ENCODE measurements at regions not wholly inside any gene's neighbourhood (a gene's known extent, or its start where the extent isn't known, plus 50 kb on each side); places are given as distances from the start of the nearest gene placed in this dataset.

DNA sequence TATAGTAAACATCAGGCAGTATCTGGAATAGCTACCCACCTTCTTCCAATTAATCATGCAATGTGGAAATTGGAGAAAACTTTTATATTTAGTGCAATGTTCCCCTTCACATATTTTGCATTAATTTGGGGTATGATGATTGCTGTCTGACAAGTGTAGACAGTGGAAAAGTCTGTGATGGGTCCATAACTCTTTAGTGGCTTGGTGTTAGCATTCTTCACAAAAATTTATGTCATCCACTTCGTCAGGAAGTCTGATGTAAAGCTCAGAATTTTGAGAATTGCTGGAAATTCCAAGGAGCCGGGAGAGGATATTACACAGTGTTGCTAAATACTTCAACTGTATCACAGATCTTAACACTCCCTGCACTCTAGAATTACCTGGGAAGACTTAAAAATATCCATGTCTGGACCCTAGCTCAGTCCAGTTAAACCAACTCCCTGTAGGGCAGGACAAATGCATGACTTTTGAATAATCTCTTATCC, 549.7 kb upstream of the PLXNA2 start:
- DNase-seq: no peak

DNA sequence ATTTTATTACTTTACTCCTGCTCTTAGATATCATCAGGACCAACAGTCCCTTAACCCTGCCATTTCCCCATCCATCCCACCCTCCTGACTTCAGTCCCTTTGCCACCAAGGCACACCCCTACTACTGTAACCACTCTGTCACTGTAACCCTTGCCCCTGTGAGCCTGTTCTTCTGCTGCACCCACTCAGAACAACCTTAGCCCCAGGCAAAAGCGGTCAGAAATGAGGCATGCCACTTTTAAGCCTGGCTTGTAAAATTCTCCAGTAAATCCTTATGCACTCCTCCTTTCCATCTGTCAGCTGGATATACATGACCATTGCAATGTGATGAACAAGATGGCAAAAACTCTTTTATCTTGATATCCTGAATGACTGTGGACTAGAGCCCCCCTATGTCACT, 555.0 kb upstream of the PLXNA2 start:
- no peak for DNase-seq

DNA sequence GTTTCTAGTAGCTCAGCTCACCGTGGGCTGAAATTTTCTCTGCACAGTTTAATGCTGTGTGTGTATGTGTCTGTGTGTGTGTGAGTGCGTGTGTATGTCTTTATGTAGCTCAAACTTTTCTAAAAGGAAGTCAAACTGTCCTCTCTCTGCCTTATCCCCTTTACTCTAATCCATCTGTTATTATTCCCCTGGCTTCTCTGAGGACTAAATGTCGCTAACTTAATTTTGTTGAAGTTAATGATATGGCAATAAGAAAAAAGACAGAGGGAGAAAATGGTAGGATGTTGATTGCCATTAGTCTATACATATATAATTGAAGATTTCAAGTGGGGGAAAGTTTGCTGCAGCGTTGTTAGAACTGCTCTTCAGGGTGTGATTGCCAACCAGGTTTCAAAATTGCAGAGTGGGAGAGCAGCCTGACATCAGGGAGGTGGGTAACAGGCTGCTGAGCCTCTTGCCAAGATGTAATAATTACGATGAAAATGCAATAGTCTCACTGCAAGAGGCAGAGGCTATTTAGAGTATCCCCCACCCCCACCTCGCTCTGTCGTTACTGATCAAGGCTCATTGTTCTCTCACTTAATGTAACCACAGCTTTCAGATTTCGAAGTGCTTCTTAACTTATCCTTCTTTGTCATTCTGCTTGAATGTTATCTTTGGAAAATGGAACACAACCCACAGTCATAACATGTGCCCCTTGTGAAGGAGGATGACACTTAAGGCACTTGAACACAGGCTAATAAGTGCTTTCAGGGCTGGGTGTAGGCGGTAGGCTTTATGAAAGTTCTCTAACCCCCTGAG, 559.0 kb upstream of the PLXNA2 start:
- no peak for DNase-seq

DNA sequence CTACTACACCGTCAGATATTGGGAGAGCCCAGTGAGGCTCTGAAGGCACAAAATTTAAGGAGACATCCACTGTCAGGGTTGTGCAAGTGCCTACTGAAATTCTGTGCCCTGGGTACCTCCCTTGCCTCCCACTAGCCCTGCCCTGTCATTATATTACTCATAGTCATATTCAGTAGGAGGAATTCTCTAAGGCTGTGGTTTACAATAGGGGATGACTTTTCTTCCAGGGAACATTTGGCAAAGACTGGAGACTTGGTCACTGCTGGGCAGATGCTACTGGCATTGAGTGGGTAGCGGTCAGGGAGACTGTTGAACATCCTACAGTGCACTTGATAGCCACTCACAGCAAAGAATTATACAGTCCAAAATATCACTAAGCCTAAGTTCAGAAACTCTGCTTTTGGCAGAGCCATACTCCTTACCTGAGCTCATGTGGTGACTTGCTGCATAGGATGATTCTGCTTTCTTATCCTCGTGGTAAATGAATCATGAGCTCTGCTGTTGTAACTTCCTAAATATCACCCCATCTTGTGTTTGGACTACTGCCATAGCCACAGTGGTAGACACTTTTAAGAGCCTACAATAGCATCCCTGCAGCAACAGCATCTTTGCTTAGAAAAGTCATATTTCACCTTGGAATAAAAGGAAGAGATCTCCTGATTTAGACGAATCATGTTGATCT, 563.4 kb upstream of the PLXNA2 start:
- no peak for DNase-seq

DNA sequence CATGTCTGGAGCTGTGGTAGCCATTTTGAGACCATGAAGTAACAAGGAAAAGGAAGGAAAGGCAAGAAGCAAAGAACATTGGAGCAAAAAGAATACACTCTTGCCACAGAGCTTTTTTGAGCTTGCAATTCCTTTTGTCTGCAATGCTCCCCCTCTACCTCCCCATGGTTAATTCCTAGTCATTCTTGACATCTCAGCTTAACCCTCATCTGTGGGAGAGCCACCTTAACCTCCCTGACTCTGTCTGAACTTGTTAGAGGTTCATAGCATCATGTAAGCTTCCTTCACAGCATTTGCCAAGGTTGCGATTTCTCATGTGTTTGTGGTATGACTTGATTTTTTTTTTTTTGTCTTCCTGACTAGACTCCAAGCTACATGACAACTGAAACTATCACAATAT, 564.1 kb upstream of the PLXNA2 start:
- no peak for DNase-seq

DNA sequence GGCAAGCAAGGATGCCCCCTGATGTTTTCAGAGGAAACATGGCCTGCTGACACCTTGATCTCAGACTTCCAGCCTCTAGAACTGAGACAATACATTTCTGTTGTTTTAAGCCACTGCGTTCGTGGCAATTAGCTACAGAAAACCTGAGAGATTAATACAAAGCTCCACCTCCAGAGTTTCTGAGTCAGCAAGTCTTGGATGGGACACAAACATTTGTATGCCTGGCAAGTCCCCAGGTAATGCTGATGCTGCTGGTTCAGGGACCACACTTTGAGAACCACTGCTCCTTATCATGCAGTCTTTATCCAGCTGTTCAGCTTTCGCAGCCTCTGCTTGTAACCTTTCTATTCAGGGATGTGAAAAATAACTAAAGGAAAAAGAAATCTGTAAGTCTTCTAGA, 565.7 kb upstream of the PLXNA2 start:
- no peak for DNase-seq

DNA sequence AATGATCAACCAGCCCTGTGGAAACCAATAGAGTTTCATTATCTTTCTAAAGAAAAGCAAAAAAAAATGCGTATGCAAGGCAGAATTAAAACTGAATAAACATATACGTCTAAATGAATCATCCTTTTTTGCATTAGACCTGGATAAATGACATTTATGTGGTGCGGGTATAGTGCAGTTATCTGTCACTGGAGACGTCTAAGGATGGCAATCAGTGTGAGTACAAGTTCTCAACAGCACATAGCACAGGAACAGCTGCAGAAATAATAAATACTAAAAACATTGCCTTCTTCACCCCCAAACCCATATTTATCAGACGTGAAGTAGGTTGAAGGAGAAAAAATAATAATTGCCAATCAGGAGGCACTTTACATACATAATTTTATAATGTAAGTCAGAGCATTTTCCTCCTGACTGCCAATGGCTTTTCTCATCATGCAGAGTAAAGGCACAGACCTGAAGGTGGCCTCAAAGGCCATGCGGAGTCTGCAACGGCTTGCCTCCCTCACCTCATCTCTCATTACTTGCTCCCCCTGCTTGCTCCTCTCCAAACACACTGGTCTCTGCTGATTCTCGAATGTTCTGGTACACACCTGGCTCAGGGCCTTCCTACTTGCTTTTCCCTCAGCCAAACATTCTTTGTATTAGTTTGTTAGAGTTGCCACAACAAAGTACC, 574.7 kb upstream of the PLXNA2 start:
- DNase-seq: no peak

DNA sequence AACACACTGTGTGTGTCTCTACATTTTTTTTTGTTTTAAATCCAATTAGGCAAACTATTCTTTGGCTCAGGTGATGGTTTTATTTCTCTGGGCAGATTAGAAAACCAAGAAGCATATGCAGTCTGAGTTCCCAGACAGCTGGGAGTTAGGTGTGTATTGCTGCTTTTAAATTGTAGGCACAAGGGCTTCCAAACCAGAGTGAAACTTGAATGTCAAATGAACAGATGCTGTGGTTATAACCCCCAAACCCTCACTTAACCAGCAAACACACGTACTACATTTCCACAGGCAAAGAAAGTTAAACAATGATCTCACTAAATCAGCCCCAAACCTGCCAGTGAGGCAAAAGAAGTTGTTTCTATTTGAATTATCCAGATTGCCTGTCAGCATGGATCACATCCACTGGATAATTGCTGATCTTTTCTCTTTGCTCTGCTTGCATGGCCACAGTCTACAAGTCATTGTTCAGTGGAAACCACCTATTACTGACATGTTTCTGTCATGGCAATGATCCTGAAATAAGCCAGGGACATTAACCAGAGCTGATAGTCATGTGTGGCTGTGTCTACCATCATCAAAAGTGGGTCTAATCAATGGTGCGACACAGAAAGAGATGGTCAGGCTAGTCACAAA, 576.5 kb upstream of the PLXNA2 start:
- no peak for DNase-seq

DNA sequence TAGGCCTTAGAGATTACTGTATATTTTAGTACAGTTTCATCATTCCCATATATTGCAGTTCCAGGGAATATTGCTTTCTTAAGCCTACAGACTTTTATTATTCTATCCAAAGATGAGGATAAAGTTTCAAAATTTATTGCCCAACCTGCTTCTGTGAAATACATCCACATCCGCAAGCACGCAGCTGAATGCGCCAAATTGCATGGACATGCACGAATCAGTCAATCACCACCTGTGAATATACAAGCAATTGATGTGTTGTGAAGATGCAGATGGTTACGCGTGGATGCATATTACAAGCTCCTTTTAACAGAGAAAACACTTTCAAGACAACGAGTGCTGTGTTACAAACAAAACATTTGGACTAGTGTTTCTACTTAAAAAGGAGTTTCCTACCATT, 577.8 kb upstream of the PLXNA2 start:
- no peak for DNase-seq

DNA sequence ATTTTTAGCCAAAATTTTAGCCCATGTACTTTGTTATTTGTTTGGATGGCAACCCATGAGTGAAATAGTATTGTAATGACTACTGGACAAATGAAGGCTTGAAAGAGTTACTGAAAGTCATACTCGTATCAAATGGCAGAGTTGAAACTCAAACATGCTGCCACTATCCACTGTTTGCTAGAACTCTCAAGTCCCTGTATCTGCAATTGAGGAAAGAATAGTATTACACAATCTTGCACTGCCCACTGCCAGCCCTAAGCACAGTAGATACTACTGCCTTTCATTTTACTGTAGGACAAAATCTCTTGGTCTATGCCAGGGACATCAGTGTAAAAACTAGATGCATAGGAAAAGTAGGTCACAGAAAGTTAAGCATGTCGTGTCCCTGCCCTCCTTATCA, 581.1 kb upstream of the PLXNA2 start:
- DNase-seq: no peak

DNA sequence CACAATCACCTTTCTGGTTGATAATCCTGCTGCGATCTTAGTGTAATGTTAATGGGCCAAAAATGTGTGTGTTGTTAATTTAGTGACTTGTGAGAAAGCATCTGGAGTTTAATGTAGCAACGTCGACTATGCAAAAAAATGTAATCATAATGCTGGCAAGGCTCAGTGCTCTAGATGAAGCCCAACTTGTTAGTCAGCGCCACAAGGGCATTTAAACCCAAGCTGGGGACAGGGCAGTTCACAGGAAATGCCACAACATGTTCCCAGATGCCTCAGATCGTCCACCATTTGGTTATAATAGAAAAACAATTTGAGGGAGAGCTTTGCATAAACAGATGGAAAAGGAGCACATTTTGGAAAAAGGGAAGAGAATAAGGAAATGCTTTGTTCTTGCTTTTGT, 585.4 kb upstream of the PLXNA2 start:
- no peak for DNase-seq

DNA sequence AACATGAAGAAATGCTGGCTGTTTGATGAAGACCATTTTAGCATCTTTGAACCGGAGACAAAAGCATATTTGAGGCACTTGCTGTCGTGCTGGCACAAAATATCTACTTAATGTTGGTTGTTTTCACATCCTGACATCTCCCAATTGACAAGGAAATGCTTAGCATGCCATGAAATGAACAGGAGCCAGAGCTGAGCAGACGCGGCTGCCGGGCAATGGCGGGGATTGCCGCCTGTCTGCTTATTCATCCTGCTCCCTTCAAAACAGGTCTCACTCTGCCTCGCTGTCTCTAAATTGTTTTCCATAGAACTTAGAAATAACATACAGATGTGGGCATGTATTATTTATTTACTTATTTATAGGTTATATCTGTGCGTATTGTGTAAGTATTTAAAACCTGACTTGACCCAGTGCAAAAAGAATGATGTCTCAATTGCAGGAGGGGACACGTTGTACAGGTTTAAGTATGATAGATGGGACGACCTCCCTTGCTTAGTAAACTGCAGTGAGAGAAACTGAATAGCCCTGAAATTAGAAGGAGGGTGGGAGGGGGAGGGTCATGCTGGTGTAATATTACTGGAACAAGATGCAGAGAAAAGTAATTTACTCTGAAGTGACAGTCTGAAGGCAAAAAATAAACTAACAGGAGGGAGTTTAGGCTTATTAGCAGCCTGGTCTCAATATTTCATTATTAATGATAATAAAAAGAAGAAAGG, 590.4 kb upstream of the PLXNA2 start:
- peak in 2 of 14 donors; percentile 0 to 6 for DNase-seq

DNA sequence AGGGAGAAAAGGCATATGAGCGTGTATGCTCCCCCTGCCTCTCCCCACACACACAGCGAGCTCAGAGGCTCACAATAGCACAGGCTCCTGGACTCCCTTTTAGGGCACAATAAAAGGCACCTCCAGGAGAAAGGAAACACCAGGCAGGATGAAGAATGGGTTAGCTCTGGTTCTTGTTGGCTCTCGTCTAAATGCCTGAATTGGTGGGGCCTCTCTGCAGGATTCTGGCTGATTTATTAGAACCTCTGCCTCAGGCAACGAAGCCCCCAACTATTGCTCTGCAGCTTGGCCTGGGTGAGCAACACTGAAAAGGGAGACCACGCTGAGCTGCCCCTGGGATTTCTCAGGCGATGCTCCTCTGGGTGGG, 590.9 kb upstream of the PLXNA2 start:
- no peak for DNase-seq

DNA sequence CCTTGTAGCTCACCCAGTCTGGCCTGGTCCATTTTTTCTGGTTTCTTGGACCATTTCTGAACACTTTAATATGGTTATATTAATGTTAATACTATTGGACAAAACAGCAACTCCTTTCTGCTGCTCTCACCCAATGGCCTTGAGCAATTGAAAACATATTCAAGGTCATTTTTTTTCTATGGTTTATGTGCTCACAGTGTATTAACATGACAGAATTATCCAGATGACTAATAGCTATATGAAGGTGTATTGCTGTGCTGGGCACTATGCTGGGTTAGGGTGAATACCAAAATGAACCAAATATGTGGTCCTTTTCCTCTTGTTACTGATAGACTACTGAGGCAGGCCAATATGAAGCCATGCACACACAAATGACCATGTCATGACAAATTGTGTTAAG, 591.6 kb upstream of the PLXNA2 start:
- no peak for DNase-seq

DNA sequence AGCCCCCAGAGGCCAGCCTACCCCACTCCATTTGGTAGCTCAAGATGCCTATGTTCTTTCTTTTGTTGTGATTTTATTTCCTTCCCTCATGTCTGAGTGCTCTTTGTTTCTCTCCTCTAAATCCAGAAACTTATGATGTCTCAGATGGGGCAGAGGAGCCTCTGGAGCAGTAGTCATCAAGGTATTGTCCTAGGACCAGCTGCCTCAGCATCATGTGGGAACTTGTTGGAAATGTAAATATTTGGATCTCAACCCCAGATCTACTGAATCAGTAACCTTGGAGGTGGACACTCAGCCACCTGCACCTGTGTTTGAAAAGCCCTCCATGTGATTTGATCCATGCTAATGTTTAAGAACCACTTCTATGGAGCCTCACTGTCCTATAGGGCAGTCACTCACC, 593.1 kb upstream of the PLXNA2 start:
- no peak for DNase-seq

DNA sequence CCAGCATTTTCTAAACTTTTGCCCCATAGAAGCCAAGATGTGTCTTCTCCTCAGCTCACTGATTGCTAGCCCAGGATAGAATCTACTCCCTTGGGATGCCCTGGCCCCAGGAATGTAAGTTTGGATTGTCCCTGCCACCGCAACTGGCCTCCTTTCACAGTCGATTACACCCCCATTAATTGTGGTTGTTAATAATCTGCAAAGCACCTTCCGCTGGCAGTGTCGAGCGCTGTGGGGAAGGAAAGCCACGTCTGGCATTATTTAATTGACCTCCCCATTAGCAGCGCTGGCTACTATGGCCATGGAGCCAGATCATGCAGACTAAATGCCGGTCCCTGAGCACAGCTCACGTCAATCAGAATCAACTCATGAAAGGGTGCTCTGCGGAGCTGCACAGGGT, 597.3 kb upstream of the PLXNA2 start:
- no peak for DNase-seq

DNA sequence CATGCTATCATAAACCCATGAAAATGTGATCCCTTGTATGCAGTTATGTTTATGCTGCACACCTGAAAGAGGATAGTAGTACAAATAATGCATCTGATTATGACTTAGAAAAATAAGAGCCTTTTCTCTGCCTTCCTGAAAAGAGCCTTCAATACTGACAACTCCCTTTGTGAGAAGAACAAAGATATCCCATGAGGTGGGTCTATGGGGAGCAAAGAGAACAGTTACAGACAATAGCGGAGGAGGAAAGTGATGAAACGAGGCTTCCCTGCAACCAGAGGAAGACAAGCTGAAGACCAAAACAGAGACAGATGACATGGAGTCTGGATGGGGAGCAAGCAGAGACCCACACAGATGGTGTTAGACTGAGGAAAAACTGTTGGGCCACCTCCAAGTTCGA, 598.3 kb upstream of the PLXNA2 start:
- DNase-seq: no peak

DNA sequence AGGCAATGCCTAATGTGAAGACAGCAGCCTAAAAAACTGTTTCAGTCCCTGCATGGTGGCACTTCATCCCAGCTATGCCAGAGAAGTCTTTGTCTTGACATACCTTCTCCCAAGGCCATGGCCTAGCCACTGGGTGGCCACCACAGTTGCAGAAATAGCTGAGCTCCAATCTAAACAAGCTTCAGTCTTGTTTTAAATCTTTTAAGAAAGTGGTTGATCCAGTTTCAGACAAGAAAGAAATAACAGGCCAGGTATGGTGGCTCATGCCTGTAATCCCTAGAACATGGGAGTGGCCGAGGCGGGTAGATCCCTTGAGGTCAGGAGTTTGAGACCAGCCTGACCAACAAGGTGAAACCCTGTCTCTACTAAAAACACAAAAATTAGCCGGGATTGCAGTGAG, 600.0 kb upstream of the PLXNA2 start:
- no peak for DNase-seq

DNA sequence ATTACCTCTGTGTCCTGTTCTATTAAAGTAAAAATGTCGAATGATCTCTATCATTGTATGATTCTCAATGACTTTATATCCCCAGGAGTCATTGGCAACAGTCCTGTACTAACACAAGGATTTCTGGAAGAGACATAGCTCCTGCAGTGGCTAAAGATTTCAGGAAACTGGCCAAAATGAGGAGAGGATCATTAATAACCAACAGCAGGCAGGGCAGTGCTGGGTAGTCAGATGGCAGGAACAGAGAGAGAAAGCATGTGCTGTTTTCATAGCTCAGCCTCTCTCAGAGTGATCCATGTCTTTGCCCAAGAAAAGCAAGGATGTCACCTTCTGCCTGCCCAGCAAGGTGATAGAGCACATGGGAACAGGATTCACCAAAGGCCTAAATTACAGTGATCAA, 604.7 kb upstream of the PLXNA2 start:
- DNase-seq: no peak

DNA sequence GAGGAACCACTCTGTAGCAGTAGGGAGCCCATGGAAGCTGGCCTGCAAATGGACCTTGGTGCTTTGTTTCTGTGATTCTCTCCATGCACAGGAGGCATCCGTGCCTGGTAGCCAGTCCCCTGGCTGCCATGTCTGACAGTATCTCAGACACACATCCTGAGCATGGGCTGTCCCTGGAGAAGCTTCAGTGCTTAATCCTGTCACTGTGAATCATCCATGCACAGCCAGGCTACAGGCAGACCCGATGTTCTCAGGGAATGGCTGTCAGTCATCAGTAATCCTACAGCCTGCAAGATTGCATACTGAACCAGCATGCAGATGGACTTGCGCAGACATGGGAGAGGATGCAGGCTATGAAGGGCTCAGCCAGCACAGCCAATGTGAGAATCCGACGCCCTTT, 606.3 kb upstream of the PLXNA2 start:
- DNase-seq: no peak

DNA sequence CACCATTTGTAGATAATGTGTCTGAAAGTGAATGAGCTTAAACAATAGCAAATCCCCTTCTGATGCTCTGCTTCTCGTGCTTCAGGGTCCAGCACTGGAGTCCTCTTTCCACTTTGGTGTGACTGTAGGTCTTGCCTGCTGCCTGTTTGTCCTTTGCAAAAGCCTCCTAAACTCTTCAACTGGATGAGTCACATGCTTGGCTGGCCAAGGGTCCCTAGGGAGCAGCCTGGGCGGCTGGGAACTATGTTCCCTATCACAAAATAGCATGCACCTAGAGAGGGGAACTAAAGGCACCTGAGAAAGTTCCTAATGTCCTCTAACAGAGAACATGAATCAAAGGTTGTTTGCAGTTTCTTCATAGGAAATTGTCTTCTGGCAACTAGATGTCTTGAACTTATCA, 607.2 kb upstream of the PLXNA2 start:
- no peak for DNase-seq

DNA sequence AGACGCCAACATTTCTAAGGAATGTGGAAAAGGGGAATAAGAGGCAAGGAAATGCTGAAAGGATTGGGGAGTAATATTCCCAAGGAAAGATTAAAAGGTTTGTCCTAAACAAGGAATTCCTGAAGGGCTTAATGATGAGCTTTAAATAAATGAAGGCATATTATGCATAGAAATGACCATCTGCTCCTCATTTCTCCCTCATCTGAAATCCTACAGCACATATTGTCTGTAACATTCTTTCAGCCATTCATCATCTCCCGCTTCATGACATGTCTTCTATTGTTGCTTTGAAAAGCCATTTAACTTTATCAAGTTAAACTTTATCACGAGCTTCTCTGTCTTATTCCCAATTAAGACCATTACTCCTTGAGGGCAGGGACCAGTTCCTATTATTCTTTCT, 608.7 kb upstream of the PLXNA2 start:
- DNase-seq: no peak

DNA sequence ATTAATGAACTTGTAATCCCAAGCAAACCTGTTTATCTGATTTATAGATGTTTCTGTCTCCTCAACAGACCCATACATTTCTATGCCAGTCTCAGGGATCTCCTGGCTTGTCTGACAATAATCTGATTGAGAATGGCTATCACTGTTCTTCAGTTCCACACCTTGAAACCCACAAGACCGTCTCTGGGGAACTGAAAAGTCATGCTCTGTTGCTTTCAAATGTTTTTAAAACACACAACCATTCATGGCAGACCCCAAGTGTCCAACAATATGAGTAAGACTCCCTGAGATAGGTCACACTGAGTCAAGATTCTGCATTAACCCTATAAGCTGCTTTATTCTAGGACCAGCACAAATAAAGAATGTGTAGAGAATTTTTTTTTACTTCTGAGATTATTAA, 611.2 kb upstream of the PLXNA2 start:
- no peak for DNase-seq
